ENCODE measurements at regions not wholly inside any gene's neighbourhood (a gene's known extent, or its start where the extent isn't known, plus 50 kb on each side); places are given as distances from the start of the nearest gene placed in this dataset.

- Histone ChIP-seq H3K36me3 (ENCODE audit: control insufficient read depth in 2 of 2, insufficient read depth in 2 of 2, low read length in 1 of 2) (no peaks in the 10 kb centered on the region), H3K9me3 (ENCODE audit: control insufficient read depth in 2 of 2, insufficient read depth in 1 of 2, low read length in 1 of 2) (no peaks in the 10 kb centered on the region), H3K4me1 (ENCODE audit: control insufficient read depth in 2 of 2, insufficient read depth in 2 of 2, low read length in 2 of 2) (peaks cover 0 to 5% of the 10 kb centered on the region in 2 donors), H3K27me3 (ENCODE audit: control insufficient read depth in 2 of 2, insufficient read depth in 1 of 2, low read length in 1 of 2) (peaks cover 0 to 16% of the 10 kb centered on the region in 2 donors), H3K4me3 (ENCODE audit: low read length in 2 of 2) (no peak overlapping the region), H3K27ac (ENCODE audit: low read depth in 1 of 2, low read length in 1 of 2) (no peak overlapping the region)
- 27% methylated on average over 38 of the region's 38 CpGs for WGBS
- DNase-seq (ENCODE audit: low read depth in 6 of 9, low spot score in 9 of 9), result peak in 1 of 9 donors; percentile 5
Measured at GRCh38 chrX:69221239-69222102, 56.2 kb upstream of the PJA1 start.

- 95% methylated on average over 2 of the region's 2 CpGs for WGBS
- H3K27ac ChIP-seq (ENCODE audit: low read depth in 1 of 2, low read length in 1 of 2), result no peak overlapping the region
- H3K27me3 ChIP-seq (ENCODE audit: control insufficient read depth in 2 of 2, insufficient read depth in 1 of 2, low read length in 1 of 2), result peaks cover 0 to 16% of the 10 kb centered on the region in 2 donors
Measured at GRCh38 chrX:69218407-69218997, 53.2 kb upstream of the PJA1 start.

GRCh38 chrX:69216911-69217310, 51.7 kb upstream of the PJA1 start:
- peaks cover 0 to 4% of the 10 kb centered on the region in 2 donors for H3K4me1 ChIP-seq (ENCODE audit: control insufficient read depth in 2 of 2, insufficient read depth in 2 of 2, low read length in 2 of 2)
- no peak overlapping the region for H3K4me3 ChIP-seq (ENCODE audit: low read length in 2 of 2)
- no peaks in the 10 kb centered on the region for H3K36me3 ChIP-seq (ENCODE audit: control insufficient read depth in 2 of 2, insufficient read depth in 2 of 2, low read length in 1 of 2)
- no peak for DNase-seq (ENCODE audit: low read depth in 6 of 9, low spot score in 9 of 9)
- no peaks in the 10 kb centered on the region for H3K9me3 ChIP-seq (ENCODE audit: control insufficient read depth in 2 of 2, insufficient read depth in 1 of 2, low read length in 1 of 2)
- 96% methylated on average over 5 of the region's 5 CpGs for WGBS
- H3K27ac ChIP-seq (ENCODE audit: low read depth in 1 of 2, low read length in 1 of 2), result no peak overlapping the region
- peaks cover 0 to 13% of the 10 kb centered on the region in 2 donors for H3K27me3 ChIP-seq (ENCODE audit: control insufficient read depth in 2 of 2, insufficient read depth in 1 of 2, low read length in 1 of 2)

More at GRCh38 chrX:69218407-69218997, 53.2 kb upstream of the PJA1 start:
- H3K4me1 ChIP-seq (ENCODE audit: control insufficient read depth in 2 of 2, insufficient read depth in 2 of 2, low read length in 2 of 2), result peaks cover 0 to 5% of the 10 kb centered on the region in 2 donors
- DNase-seq (ENCODE audit: low read depth in 6 of 9, low spot score in 9 of 9), result no peak
- no peaks in the 10 kb centered on the region for H3K36me3 ChIP-seq (ENCODE audit: control insufficient read depth in 2 of 2, insufficient read depth in 2 of 2, low read length in 1 of 2)
- no peak overlapping the region for H3K4me3 ChIP-seq (ENCODE audit: low read length in 2 of 2)
- no peaks in the 10 kb centered on the region for H3K9me3 ChIP-seq (ENCODE audit: control insufficient read depth in 2 of 2, insufficient read depth in 1 of 2, low read length in 1 of 2)

GRCh38 chrX:69216446-69216845, 51.2 kb upstream of the PJA1 start:
- H3K36me3 ChIP-seq (ENCODE audit: control insufficient read depth in 2 of 2, insufficient read depth in 2 of 2, low read length in 1 of 2), result no peaks in the 10 kb centered on the region

GRCh38 chrX:69215161-69215875, 50.1 kb upstream of the PJA1 start:
- Histone ChIP-seq H3K36me3 (ENCODE audit: control insufficient read depth in 2 of 2, insufficient read depth in 2 of 2, low read length in 1 of 2) (no peaks in the 10 kb centered on the region), H3K27me3 (ENCODE audit: control insufficient read depth in 2 of 2, insufficient read depth in 1 of 2, low read length in 1 of 2) (peaks cover 0 to 5% of the 10 kb centered on the region in 2 donors), H3K9me3 (ENCODE audit: control insufficient read depth in 2 of 2, insufficient read depth in 1 of 2, low read length in 1 of 2) (no peaks in the 10 kb centered on the region), H3K4me1 (ENCODE audit: control insufficient read depth in 2 of 2, insufficient read depth in 2 of 2, low read length in 2 of 2) (no peaks in the 10 kb centered on the region), H3K27ac (ENCODE audit: low read depth in 1 of 2, low read length in 1 of 2) (no peak overlapping the region), H3K4me3 (ENCODE audit: low read length in 2 of 2) (no peak overlapping the region)
- 94% methylated on average over 17 of the region's 17 CpGs for WGBS
- no peak for DNase-seq (ENCODE audit: low read depth in 6 of 9, low spot score in 9 of 9)

More at GRCh38 chrX:69216446-69216845, 51.2 kb upstream of the PJA1 start:
- Histone ChIP-seq H3K4me1 (ENCODE audit: control insufficient read depth in 2 of 2, insufficient read depth in 2 of 2, low read length in 2 of 2) (no peaks in the 10 kb centered on the region), H3K27ac (ENCODE audit: low read depth in 1 of 2, low read length in 1 of 2) (no peak overlapping the region), H3K9me3 (ENCODE audit: control insufficient read depth in 2 of 2, insufficient read depth in 1 of 2, low read length in 1 of 2) (no peaks in the 10 kb centered on the region), H3K27me3 (ENCODE audit: control insufficient read depth in 2 of 2, insufficient read depth in 1 of 2, low read length in 1 of 2) (peaks cover 0 to 10% of the 10 kb centered on the region in 2 donors), H3K4me3 (ENCODE audit: low read length in 2 of 2) (no peak overlapping the region)
- no peak for DNase-seq (ENCODE audit: low read depth in 6 of 9, low spot score in 9 of 9)
- WGBS, result 96% methylated on average over 1 of the region's 1 CpG

Data from thymus (tissue), 11 donors.